ENCODE measurements at regions not wholly inside any gene's neighbourhood (a gene's known extent, or its start where the extent isn't known, plus 50 kb on each side); places are given as distances from the start of the nearest gene placed in this dataset.

DNA sequence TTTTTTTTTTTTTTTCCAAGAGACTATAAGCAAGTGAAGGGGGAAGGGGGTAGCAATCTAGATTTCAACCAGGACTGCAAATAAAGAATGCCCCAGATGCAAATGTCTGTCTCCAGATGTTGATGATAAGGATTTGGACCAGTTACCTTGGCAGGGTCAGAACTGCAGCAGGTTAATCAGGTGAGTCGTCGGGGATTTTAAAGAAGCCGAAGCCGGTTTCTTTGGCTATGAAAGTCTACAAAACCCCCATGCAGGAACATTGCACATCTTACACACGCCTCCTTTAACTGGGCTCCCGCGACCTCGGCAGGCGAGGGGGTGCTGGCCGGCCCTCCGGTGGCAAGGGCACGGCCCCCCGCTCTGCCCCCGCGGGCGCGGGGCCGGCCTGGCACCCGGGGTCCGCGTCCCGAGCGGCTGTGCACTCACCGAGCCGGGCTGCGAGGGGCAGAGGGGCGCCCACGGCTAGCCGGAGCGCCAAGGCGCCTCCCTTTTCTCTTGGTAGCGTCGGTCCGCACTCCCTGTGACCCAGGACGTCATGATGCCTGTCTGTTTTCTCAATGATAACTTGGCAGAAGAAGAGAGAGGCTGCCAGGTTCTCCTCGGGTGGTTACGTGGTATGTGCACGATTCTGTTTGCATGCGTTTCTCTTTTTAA, 366.3 kb upstream of the ESRRG start:
- peak; percentile 20 for DNase-seq (ENCODE audit: low spot score)

DNA sequence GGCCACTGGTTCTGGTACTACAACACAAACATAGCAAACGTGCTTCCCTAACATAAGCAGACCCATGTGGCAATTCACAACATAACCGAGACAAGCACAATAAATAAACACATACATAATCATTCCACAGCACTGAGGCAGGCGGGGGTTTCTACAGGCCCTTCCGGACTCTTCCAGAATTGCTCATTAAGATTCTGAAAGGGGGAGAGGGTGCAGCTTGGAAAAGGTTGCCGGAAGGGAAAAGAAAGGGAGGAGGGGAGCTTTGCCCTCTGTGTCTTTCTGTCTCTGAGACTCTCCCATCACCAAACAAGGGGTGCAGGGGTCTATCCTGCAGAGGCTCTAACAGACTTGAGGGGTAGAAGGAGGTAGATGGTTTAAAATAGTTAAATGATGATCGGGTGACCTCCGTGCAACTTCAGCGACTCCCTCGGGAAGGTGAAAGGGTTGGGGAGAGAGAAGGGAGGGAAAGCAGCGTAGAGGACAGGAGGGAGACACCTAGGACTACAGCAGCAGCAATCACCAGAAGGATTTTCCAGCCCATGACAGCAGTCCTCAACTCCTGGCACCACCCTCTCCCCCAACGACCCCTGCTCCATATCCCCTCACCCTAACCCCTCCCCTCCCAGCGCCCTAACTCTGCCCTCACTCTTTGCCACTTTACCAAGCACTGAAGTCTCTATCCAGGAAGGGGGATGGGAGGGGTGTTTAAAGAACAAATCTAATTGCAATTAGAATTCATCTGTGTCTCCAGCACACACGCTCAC, 365.5 kb upstream of the ESRRG start:
- no peak for DNase-seq (ENCODE audit: low spot score)

DNA sequence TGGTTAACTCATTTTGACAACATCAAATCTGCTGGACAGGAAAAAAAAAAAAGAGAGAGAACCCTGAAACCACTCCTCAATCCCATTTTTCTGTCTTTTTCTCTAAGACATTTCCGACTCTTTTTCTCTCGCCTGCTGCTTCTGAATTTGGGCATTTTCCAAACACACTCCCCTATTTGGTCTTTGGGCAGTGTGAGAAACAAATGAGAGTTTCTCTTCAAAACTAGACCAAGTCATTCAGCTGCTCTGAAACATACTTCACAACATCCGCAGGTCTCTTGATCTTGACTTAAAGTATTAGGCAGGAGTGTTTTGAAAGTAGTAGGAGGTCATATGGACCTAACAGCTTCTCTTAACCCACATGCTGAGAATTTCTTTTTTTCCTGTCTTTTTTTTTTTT, 364.8 kb upstream of the ESRRG start:
- no peak for DNase-seq (ENCODE audit: low spot score)

DNA sequence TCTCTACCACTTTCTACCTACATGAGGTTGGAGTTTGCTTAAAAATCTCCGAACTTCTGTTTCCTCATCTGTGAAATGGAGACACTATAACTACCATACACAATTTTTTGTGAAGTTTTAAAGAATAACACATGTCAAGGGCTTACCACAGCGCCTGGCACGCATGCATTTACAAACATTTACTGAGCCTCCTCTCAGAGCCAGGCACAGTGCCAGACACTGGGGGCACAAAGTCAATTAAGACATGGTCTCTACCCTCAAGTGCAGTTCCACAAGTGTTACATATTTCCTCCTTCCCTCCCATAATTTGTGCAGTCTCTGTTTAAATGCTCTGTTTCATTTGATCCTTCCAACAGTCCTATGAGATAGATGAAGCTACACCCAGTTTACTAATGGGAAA, 356.4 kb upstream of the ESRRG start:
- no peak for DNase-seq (ENCODE audit: low spot score)

DNA sequence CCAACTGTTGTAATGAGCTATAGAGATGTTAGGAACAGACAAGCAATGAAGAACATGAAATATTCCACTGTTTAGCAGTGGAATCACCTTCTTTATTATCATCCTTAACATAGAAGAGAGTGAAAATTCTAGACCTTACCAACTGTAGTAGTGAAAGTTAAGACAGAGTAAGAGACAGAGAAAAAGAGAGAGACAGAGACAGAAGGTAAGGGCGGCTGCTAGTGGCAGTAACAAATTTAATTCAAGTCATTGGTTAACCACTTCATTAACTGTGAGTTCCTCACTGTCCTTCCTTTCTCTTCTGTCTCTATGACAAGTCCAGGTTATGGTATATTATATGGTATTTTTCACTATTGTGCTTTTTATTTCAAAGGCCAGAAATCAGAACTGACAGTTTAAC, 355.7 kb upstream of the ESRRG start:
- no peak for DNase-seq (ENCODE audit: low spot score)

DNA sequence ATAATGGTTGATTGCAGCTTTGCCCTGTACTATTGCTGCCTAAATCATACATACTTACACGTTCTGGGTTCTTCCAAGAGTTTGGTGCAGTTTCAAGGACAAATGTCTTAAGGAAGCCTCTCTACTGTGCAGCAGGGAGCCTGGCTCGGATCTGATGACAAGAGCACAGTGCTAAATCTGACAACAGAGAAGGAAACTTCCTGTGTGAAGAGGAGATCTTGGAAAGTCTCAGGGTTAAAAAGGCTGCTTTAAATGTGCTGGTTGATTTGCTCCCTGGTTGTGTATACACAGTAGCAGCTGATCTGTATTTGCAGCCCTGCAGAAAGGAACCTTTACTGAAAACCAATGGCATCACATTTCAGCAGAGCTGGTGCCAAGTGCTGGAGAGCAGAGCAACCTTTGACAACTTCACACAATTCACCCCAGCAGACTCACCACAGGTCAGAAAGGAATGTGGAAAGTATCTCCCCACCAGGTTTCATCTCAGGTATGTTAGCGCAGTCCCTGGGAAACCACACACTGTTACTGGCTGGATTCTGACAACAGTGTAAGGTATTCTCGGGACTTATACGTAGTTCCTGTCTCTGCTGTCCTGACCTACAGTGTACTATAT, 355.0 kb upstream of the ESRRG start:
- DNase-seq (ENCODE audit: low spot score), result no peak

DNA sequence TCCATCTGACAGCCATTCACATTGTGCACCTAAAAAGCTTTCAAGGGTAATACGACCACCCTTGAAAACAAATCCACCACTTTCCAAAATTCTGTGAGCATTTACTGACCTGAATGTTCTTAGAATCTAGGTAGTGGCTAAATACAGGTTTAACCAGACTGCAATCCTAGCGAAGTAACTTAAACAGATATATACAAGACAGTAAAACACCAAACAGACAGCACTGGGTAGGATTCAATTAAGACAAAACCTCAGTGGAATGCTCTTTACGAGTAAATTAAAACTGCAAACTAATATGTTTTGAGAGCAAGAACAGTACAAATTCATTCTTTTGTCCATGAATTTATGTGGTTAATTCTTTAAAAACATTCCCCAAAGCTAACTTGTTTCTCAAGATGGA, 354.2 kb upstream of the ESRRG start:
- no peak for DNase-seq (ENCODE audit: low spot score)

DNA sequence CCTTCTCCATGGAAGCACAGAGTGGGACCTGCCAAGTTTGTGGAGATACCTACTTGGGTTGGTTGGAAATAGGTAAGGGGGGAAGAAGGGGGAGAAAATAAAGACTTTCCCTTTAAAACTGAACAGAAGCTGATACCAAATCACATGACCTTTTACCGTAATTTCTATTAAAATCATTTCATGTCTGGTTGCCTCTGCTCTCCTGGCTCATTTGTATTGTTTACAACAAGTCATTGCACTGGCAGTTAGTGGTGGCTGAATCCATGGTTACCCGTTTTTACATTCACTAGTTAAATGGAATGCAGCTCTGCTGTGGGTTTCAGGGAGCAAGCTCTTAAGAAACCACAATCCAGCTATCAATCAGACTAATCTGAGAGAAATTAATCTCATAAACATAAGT, 353.7 kb upstream of the ESRRG start:
- no peak for DNase-seq (ENCODE audit: low spot score)

DNA sequence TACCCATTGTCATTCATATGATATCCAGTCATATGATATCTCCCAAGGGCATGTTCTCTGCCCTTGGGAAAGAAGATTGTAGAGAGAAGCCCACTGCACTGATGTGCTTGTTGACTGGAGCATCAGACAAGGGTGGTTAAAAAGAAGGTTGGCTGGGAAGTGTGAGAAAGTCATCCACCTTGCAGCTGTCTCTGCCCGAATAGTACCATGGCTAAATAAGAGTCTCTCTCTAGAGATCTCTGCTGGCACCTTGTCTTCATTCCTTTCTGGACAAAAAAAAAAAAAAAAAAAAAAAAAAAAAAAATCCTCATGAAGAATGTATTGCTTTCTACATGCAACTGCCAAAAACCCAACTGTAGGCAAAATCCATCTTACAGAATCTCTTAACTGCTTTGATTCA, 349.7 kb upstream of the ESRRG start:
- no peak for DNase-seq (ENCODE audit: low spot score)

DNA sequence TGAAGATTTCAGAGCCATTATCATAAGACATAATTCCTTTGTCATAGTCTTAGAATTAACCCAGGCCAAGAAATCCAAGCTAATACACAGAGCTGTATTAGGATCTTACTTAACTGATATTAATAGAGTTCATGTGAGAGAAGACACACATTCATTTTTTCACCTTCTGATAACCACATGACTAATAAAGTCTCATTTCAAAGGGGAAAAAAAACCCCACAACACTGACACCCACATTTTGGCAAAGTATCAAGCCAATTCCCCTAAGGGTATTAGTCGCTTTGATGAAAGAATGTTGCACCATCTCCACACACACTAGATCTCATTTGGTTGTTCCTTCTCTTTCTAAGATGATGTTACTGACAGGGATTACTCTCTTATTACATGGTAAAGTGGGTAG, 344.4 kb upstream of the ESRRG start:
- DNase-seq (ENCODE audit: low spot score), result no peak

DNA sequence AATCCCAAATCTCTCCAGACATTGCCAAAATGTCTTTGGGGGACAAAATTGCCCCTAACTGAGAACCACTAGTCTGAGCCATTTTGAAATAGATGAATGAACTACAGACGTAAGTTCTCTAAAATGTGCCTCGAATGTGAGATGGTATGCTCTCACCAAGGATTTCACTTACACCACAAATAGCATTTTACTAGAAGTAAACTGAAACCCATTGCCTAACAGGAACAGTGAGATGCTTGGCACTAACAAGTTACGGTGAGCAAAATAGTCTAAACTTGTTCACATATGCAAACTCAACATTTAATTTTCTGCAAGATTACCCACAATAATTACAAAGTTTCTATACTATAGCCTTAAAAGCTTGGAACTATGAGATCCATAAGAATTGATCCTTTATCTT, 343.6 kb upstream of the ESRRG start:
- no peak for DNase-seq (ENCODE audit: low spot score)

DNA sequence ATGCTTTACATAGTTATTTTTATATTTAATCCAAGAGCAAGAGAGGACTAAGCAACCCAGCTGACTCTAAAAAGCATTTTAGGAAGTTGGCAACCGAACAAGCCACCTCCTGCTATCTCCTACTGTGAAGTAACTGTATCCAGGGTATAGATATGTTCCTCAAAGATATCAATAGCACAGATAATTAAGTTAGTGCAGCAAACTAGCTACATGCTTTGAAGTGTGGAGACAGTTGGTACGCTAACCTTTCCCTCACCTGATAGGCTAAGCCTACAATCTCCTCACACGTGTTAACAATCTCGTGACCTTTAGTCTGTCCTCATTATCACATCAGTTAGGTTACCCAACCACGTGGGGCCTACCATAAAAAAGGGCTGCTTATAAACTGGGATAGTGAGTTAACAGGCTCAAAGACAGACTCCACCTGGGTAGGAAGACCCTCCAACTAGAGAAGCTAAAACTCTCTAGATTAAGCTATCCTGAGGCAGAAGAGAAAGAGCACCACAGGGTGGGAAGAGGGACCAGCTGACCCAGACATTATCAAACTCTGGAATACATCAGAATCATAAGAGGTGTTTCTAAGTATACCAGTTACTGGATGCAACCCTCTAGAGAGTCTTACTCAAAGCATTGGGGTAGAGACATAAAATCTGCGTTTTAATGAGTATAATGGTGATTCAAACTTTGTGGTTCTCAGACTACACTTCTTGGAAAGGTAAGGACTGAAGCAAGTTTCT, 340.1 kb upstream of the ESRRG start:
- no peak for DNase-seq (ENCODE audit: low spot score)

DNA sequence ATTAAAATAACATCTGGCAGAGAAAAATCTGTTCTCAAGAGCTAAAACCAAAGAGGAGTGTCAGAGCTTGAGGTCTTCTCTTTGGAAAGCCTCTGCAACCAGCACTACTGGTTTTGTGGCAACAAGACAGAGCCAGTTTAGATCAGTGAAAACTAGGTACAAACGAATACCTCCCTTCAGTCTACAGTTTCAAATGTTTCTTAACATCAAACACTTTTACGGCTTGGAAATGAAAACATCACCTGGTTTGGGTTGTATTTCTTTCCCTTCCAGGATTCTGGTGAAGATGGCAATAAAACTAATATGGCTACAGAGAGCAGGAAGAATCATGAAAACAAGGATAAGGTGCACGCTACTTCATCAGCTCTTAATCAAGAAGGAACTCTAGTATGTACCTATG, 339.4 kb upstream of the ESRRG start:
- DNase-seq (ENCODE audit: low spot score), result no peak

DNA sequence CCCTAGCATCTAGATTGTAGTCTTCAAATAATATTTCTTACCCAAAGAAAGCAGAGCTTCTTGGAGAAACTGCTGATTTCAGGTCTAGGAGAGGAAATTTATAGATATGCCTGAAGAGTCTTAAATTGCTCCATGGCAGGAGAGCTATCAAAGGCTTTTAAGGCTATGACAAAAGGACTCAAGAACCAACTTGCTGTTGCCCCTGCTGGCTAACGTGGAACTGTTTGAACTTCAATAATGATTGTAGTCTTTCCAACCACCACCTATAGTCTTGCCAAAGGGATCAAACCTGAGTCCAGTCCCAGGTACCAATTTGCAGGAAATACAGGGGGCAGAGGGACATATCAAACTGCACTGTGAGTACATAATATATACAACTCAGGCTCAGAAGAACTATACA, 336.2 kb upstream of the ESRRG start:
- DNase-seq (ENCODE audit: low spot score), result no peak

DNA sequence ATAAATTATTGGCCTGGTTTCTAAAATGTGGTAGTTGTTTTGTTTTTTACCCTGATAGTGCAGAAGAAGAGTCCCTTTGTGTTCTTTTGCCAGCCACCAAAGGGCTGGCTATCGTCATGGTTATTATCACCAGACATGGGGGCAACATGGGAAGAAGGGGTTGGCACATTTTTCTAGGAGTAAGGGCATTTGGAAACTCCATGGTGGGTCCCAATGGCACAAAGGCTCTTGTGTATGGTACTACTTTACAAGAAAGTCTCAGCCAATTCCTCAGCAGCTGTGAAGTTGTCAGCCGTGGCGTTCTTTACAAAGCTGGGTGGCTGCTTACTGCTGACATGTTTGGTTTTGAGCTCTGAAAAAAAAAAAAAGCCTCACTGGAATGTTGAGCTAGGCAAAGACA, 330.4 kb upstream of the ESRRG start:
- no peak for DNase-seq (ENCODE audit: low spot score)

DNA sequence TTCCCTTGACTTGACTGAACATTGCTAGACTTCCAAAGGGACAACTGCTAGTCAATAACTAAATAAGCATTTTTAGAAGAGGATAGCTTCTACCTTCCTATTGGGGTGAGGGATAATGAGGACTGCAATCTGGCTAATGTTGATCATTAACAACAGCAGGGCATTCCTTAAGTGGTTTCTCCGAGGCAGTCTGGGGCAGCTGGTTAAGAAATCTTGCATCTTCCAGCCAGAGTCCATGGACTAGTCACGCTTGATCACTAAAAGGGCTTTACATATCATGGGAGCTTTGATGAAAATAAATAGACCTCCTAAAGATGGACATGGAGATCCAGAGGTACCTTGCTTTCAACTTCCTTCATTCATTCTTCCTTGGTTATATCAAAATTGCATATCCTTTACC, 329.4 kb upstream of the ESRRG start:
- no peak for DNase-seq (ENCODE audit: low spot score)

DNA sequence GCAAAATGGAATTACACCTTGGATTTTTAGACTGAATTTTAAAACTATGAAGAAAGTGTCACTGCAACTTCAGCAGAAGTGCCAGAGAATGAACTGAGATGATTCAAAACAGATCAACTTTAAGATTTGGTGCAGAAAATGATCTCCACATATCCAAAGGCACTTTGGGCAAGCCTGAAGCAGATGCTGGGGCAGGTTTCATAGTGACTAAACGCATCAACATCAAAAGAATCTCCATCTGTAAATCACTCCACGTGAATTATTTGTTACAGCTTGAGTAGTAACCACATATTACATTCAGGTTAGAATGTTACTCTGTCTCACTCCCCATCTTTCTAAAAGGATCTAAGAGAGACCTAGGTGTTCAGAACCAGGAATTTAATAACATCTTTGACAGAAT, 329.0 kb upstream of the ESRRG start:
- no peak for DNase-seq (ENCODE audit: low spot score)

DNA sequence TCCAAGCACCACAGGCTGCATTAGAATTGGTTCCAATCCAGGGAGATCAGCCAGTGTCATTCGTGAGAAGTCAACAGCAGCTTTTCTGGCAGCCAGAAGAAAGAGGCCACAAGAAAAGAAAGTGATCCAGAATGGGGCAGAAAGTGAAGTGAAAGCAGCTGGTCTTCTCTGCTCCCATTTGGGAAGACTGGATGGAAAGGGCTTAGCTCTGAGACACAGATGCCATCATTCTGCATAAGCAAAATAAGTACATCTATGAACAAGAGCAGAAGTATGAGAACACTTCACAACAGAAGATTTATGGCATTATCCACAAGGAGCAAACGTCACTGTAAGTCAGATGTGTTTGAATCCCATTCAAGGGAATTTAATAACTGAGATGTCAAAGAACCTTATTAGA, 326.5 kb upstream of the ESRRG start:
- DNase-seq (ENCODE audit: low spot score), result no peak

DNA sequence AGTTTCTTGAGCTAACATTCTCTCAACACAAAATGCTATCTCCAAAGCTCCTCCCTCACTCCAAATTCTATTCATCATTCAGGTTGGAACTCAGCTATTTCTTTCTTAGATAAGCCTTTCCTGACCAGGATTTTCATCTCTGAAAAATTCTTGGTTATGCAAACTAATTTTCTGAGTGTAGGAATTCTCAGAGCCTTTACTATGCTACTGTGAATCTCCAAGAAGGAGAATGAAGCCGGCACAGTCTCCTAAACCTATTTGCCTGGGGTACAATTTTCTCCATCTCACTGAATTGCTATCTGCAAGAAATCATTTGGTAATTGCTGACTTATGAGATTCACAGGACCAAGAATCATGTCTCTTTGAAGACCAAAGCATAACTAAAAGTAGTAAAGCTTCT, 325.9 kb upstream of the ESRRG start:
- no peak for DNase-seq (ENCODE audit: low spot score)

DNA sequence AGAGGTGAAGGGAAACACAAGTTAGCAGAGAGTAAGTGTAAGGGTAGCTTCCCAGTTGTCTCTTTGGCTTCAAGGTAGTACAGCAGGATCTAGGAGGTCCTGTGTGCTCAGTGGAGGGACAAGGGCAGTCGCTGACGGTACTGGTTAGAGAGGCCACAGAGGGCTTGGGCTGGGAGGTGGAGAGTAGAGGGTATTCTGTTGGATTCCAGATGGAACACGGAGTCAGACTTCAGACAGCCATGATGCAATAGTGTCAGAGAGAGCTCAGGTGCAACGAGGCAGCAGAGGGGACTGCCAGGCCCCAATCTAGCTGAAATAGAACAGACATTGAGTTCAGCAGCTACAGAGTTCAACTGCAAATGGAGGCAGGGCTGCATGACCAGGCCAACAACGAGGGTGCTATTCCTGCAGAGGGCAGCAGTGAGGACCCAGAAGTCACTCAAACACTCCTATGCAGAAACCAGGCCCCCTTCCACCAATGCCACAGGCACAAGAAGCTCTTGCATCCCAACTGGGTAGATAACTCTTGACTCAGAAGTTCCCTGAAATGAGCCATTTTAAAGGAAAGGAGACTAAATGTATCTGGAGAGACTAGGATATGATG, 325.0 kb upstream of the ESRRG start:
- no peak for DNase-seq (ENCODE audit: low spot score)

DNA sequence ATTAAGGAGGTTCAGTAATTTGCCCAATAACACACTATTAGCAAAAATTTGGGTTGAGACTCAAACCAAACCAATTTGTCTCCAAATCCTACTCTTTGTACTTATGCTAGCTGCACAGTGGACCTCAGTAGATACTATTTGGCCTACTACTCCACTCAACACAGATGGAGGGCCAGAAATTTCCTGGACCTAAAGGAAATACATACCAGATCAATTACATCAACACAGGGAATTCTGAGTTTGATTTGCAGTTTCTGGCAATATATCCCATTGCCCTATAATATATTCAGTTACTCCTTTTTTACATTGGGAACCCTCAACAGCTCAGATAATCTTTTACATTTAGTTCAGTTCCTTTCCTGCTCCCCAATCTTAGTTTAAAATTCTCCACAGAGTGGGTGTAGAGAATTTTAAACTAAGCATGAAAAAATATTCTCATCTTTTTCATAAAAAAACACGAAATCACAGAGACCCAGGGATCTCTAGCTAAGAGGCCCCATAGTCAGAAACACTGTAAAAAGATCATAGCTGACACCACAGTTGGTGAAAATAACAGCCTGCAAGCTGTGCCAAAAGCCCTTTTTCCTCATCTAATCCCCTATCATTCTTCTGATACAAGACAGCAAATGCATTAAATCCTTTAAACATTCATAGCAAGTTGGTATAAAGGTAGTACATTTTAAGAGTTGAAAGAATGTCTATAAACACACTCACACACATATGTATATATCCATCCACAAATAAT, 317.7 kb upstream of the ESRRG start:
- DNase-seq (ENCODE audit: low spot score), result no peak

DNA sequence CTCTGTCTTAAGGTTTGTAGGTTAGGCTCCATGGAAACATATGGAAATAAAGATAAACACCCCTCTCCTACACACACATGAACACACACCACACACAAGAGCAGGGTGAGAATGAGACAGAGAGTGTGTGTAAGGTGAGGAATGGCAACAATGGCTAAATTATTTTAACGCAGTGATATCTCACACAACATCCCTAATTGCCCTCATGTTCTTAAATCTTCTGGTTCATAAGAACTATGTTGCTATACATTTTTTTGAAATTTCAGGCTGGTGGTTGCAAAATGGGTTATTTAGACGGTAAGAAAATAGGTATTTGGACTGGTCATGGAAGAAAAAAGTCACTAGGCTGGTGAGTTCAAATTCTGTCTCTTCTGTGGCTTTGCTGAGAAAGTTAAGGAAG, 316.7 kb upstream of the ESRRG start:
- no peak for DNase-seq (ENCODE audit: low spot score)
